ENCODE measurements at regions not wholly inside any gene's neighbourhood (a gene's known extent, or its start where the extent isn't known, plus 50 kb on each side); places are given as distances from the start of the nearest gene placed in this dataset.

GRCh38 chr1:68780919-68781318 lies 284.0 kb upstream of the DEPDC1 start:
- TF ChIP-seq EZH2 (IDR thresholded peaks at IDR 0.05; ENCODE audit: borderline replicate concordance, low read length), result no peak
- TF ChIP-seq CTCF (IDR thresholded peaks at IDR 0.05; ENCODE audit: low read length), result no peak
